Heart right ventricle (tissue), 16 donors: ENCODE measurements at regions not wholly inside any gene's neighbourhood (a gene's known extent, or its start where the extent isn't known, plus 50 kb on each side); places are given as distances from the start of the nearest gene placed in this dataset.
"Not testable (repeated sequence)": the region's sequence is repeated elsewhere in the genome, so short reads cannot be mapped to it uniquely, and the experiment has no call there.

Experiments used
- ATAC-seq, 8 donors: fragments of 200-7000 bp; cut with Tn5 transposase; one replicate each; pipeline ENCODE4 v1.9.1; 2020; ENCODE audit warnings: mild to moderate bottlenecking in 8 of 8, moderate library complexity in 8 of 8, moderate number of reproducible peaks in 1 of 8
- DNase-seq, 2 donors: peaks; one replicate each; pipeline ENCODE4 v3.0.0-alpha.2; 2020
- H3K27ac ChIP-seq, 10 donors: fragments of 200-600 bp; sonication (generic) in 2 of 10; one replicate each; pipeline versions ENCODE4 v1.5.0 to v1.8.0; 2020 to 2022; ENCODE audit warnings: mild to moderate bottlenecking in 3 of 10
- H3K27me3 ChIP-seq, 7 donors: fragments of 200-600 bp; one replicate each; pipeline ENCODE4 v1.8.0; 2021 to 2022; ENCODE audit warnings: mild to moderate bottlenecking in 2 of 7
- H3K36me3 ChIP-seq, 9 donors: fragments of 200-600 bp; sonication (generic) in 1 of 9; one replicate each; pipeline versions ENCODE4 v1.5.0 to v1.8.0; 2020 to 2022; ENCODE audit warnings: mild to moderate bottlenecking in 2 of 9
- H3K4me1 ChIP-seq, 9 donors: fragments of 200-600 bp; sonication (generic) in 1 of 9; one replicate each; pipeline versions ENCODE4 v1.5.0 to v1.8.0; 2020 to 2022; ENCODE audit warnings: mild to moderate bottlenecking in 4 of 9
- H3K4me3 ChIP-seq, 10 donors: fragments of 200-600 bp; sonication (generic) in 2 of 10; one replicate each; pipeline versions ENCODE4 v1.5.0 to v1.8.0; 2020 to 2022; ENCODE audit warnings: mild to moderate bottlenecking in 7 of 10, moderate library complexity in 2 of 10
- H3K9me3 ChIP-seq, 11 donors: fragments of 200-600 bp in 10 of 11; sonication (generic) in 2 of 11; one replicate each; pipeline versions ENCODE4 v1.5.0 to v1.8.0; 2013 to 2022; ENCODE audit warnings: mild to moderate bottlenecking in 2 of 11, control low read depth in 1 of 11, moderate library complexity in 1 of 11
- WGBS, 2 donors: extraction: QIAGEN DNeasy Blood & Tissue Kit; methylation state at CpG; one replicate each; pipeline ENCODE4 v1.1.7; 2013; ENCODE audit warnings: inconsistent platforms in 1 of 2; 5-methylcytosine and 5-hydroxymethylcytosine counted together
- intact Hi-C, 10 donors: fragments of 100-400 bp; cut with DNase I; formaldehyde crosslinking; loops; one replicate each; pipeline versions ENCODE4 v1.11.1 to v1.14.2; 2022
- TF ChIP-seq, protein P1 (sequence below), 9 donors: fragments of 200-600 bp; sonication (generic) in 2 of 9; IDR thresholded peaks; one replicate each; pipeline versions ENCODE4 v1.5.0 to v1.8.0; 2021 to 2022; ENCODE audit warnings: antibody characterized with exemption in 9 of 9, mild to moderate bottlenecking in 5 of 9, moderate library complexity in 1 of 9
- donor health status: Arrhythmogenic right ventricular cardiomyopathy.
- donor health status: ischemic (EF 13 %, LVEDD 7.1; RV severe dilation, severe dysfunction).
- donor health status: healthy with polysubstance abuse.
- donor health status: DM: no; HTN: yes; CAD: no.
- donor health status: DM: no; HTN: no; CAD: no.
- donor health status: ischemic (EF 25% LVEDD 6.9; RV normal size, moderate dysfunction).
- donor health status: ischemic (EF 25% LVEDD 5.7; RV mildly dilated, moderate dysfunction).
- donor health status: healthy.
- donor health status: DM: yes; HTN: yes; CAD: no.
- donor health status: Ischemic cardiomyopathy.
- donor health status: ischemic (EF 35%, LVEDD 5.7; RV mildly dilated, moderate dysfunction).
- donor health status: nonischemic (EF 11% LVEDD 7.7; RV severe dilation, severe dysfunction).
- donor health status: DM: yes; HTN: yes; CAD: no.
- donor health status: PGD.
- donor health status: ischemic (EF 29% LVEDD 5.4; RV normal size, mild dysfunction).
- donor health status: nonischemic (EF 23%, LVEDD 6.1; RV moderate dilation, normal function).

DNA sequence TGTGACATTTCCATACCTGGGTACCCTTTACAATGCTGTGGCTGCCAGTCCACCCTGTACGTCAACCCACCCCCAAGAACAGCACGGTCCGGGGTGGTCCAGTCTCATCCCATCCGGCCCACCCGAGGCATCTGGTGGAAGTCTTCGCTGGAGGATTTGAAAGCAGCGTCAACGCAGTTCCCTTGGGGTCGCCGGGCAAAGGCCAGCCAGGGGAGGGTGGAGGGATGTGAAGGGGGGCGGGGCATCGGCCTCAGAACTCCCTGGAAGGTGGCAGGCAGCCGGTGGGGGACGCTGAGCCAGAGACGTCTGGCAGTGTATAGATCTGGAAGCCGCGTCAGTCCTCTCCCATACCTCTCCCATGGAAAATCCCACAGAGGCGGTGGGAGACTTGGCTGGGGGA is 1944.0 kb upstream of the DEFB115 start:
- Histone ChIP-seq H3K9me3 (peaks cover 0 to 16% (median 0%) of the 10 kb centered on the region in 11 donors), H3K36me3 (no peaks in the 10 kb centered on the region), H3K27ac (no peak overlapping the region), H3K4me1 (no peaks in the 10 kb centered on the region), H3K27me3 (peaks cover 0 to under 1% (median 0%) of the 10 kb centered on the region in 7 donors), H3K4me3 (no peak overlapping the region)
- no peak for ATAC-seq
- WGBS, 2 donors: 70 to 76% methylated on average over 18 of the region's 18 CpGs
- DNase-seq: no peak
- intact Hi-C loops: no loop called here
- TF ChIP-seq, protein P1, sequence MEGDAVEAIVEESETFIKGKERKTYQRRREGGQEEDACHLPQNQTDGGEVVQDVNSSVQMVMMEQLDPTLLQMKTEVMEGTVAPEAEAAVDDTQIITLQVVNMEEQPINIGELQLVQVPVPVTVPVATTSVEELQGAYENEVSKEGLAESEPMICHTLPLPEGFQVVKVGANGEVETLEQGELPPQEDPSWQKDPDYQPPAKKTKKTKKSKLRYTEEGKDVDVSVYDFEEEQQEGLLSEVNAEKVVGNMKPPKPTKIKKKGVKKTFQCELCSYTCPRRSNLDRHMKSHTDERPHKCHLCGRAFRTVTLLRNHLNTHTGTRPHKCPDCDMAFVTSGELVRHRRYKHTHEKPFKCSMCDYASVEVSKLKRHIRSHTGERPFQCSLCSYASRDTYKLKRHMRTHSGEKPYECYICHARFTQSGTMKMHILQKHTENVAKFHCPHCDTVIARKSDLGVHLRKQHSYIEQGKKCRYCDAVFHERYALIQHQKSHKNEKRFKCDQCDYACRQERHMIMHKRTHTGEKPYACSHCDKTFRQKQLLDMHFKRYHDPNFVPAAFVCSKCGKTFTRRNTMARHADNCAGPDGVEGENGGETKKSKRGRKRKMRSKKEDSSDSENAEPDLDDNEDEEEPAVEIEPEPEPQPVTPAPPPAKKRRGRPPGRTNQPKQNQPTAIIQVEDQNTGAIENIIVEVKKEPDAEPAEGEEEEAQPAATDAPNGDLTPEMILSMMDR (IDR thresholded peaks at IDR 0.05): no peak

DNA sequence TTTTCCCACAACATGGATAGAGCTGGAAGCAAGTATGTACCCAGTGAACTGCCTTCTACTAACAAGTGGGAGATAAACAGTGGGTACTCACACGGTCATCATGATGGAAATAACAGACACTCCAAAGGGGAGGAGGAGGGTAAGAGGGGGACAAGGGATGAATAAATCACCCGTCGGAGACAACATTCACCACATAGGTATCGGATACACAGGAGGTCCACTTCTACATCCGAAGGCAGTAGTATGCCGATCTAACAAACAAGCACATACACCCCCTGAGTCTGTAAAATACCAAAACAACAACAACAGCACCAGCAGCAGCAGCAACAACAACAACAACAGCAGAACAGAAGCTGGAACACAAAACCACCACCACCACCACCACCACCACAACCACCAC is 1943.2 kb upstream of the DEFB115 start:
- H3K27ac ChIP-seq: no peak overlapping the region
- WGBS, 2 donors: 78 to 79% methylated on average over 6 of the region's 6 CpGs
- no peaks in the 10 kb centered on the region for H3K4me1 ChIP-seq
- ATAC-seq (no peak), DNase-seq (no peak)
- H3K9me3 ChIP-seq: peaks cover 0 to 20% (median 0%) of the 10 kb centered on the region in 11 donors
- intact Hi-C loops: no loop called here
- no peaks in the 10 kb centered on the region for H3K36me3 ChIP-seq
- H3K4me3 ChIP-seq: no peak overlapping the region
- TF ChIP-seq, protein P1 (IDR thresholded peaks at IDR 0.05): no peak
- H3K27me3 ChIP-seq: peaks cover 0 to 9% (median 3%) of the 10 kb centered on the region in 7 donors

DNA sequence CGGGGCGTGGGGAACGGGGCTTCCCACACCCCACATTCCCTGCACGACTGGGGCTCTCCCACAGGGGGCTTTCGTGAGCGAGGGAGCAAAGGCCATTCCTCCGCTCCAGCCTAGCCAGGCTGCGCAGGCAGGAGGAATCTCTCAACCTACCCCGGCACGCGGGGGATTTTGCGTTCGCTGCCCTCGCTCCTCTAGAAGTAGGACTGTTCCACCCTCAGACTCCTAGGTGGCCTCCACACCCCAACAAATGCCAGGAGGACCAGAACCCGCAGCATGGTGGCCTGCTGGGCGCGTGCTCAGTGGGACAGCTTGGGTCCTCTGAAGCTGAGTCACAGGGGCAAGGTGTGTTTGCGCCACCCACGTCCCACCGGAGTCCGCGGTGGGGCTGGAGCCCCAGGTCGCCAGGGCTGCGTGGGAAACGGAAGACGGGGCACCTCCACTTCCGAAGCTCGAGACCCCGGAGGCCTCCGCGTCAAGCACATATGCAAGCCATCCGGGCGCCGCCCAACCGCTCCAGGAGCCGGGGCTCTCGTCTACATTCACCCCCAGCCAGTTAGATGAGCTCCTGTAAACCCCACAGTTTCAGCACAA is 1938.5 kb upstream of the DEFB115 start:
- WGBS, 2 donors: 40 to 49% methylated on average over 37 of the region's 37 CpGs
- Histone ChIP-seq H3K36me3 (no peaks in the 10 kb centered on the region), H3K4me1 (no peaks in the 10 kb centered on the region), H3K27ac (no peak overlapping the region), H3K27me3 (peaks cover 0 to 33% (median 17%) of the 10 kb centered on the region in 7 donors), H3K9me3 (peaks cover 0 to 13% (median 0%) of the 10 kb centered on the region in 11 donors), H3K4me3 (no peak overlapping the region)
- ATAC-seq (no peak), DNase-seq (no peak)
- TF ChIP-seq, protein P1 (IDR thresholded peaks at IDR 0.05): no peak
- intact Hi-C loops: no loop called here

DNA sequence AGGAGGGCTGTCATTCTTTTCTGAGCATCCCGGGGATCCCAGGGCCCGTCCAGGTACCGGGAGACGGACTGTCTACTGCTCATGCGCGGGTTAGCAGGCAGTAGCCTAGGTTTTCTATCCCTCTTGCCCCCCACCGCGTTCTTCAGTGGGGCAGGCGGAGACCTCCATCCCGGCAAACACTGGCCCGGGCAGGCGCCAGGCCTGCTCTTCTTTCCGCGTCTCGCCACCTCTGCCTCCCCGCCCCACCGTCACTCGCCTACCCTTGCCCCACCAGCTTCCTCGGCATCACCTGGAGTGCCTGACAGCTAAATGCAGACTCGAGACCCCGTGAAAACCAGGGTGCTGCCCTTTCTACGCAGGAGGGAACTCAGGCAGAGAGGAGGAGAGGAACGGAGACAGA is 1937.7 kb upstream of the DEFB115 start:
- TF ChIP-seq, protein P1 (IDR thresholded peaks at IDR 0.05): no peak
- Histone ChIP-seq H3K4me1 (no peaks in the 10 kb centered on the region), H3K27ac (no peak overlapping the region), H3K4me3 (no peak overlapping the region), H3K36me3 (no peaks in the 10 kb centered on the region), H3K9me3 (peaks cover 0 to 13% (median 0%) of the 10 kb centered on the region in 11 donors), H3K27me3 (peaks cover 0 to 39% (median 21%) of the 10 kb centered on the region in 7 donors)
- WGBS, 2 donors: 36 to 45% methylated on average over 21 to 23 of the region's 23 CpGs
- intact Hi-C loops: no loop called here
- DNase-seq: no peak
- no peak for ATAC-seq

DNA sequence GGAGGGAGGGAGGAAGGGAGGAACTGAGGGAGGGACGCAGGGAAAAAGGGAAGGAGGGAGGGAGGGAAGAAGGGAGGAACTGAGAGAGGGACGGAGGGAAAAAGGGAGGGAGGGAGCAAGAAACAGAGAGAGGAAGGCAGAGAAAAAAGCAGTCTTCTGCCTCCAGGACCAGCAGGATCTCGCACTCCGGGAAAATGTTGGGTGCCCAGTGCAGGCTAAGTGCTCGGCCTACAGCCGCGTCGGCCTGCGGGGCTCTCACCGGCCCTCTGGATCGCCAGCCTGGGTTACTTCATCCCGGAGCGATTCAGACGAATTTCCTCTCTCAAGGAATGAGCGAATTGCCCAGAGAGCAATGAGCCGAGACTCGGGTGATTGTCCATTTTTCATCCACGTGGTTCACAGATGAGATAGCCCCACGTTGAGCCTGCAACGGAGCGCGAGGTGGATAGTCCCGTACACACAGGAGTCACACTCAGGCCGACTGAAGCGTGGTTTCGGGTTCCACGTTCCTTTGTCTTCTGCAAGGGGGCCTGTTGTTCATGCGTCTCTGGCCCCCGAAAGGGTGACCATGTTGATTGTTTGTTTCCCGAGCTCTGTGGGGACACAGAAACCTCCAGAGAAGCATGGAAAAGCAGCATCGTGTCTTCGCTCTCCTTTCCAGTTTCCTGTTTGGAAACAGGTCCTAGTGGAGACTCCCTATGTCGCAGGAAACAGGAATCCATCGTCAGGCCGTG is 1937.1 kb upstream of the DEFB115 start:
- peaks cover 0 to 39% (median 21%) of the 10 kb centered on the region in 7 donors for H3K27me3 ChIP-seq
- intact Hi-C loops, H3K27ac ChIP-seq, H3K36me3 ChIP-seq, DNase-seq, ATAC-seq, H3K4me1 ChIP-seq: not testable (repeated sequence)
- H3K4me3 ChIP-seq: peak overlapping the region in 3 of 10 donors; percentile 7 to 23 (median 8)
- 24 to 28% methylated on average over 34 to 35 of the region's 35 CpGs for WGBS, 2 donors
- peaks cover 0 to 13% (median 0%) of the 10 kb centered on the region in 11 donors for H3K9me3 ChIP-seq

DNA sequence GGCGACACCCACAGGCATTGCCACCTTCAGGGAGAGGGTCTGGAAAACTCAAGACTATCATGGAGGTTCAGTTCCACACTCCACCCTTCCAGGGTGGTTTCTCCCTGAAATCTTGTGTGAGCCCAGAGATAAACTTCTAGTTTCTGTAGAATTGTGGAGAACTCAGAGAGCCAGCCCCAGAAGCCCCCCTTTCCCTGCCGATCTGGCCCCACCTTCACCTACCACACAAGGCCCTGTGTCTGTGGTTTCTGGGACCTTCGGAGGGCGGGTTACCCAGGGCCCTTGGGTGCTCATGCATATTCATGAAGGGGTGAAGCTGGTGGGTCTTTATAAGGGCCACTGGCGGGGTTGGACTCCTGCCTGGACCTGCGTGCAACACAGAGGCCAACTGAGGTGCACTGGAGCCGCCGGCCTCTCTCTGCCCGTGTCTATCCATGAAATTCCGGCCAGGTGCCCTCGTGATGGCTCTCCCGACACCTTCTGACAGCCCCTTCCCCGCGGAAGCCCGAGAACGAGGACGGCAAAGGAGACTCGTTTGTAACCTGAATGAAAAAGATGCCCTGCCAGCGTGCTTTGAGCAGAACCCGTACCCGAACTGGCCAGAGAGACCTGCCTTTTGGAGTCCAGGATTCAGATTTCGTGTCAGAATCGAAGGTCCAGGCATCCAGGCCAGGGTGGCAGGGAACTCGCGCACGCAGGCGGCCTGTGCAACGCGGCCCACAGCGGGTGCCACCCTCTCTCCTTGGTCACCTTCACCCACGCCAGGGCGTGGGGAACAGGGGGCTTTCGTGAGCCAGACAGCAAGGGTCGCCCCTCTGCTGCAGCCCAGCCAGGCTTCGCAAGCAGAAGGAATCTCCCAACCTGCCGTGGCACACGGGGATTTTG is 1933.6 kb upstream of the DEFB115 start:
- H3K4me1 ChIP-seq, DNase-seq, H3K36me3 ChIP-seq, H3K9me3 ChIP-seq, ATAC-seq, H3K27ac ChIP-seq, H3K4me3 ChIP-seq, intact Hi-C loops: not testable (repeated sequence)
- 44 to 77% methylated on average over 36 to 37 of the region's 37 CpGs for WGBS, 2 donors
- peaks cover 0 to 52% (median 29%) of the 10 kb centered on the region in 7 donors for H3K27me3 ChIP-seq
